ENCODE measurements at regions not wholly inside any gene's neighbourhood (a gene's known extent, or its start where the extent isn't known, plus 50 kb on each side); places are given as distances from the start of the nearest gene placed in this dataset.

- no peak for DNase-seq
Observed at GRCh38 chr2:79453918-79454317, 58.9 kb upstream of the CTNNA2 start.

GRCh38 chr2:79452651-79453050, 60.2 kb upstream of the CTNNA2 start:
- no peak for DNase-seq

GRCh38 chr2:79447463-79447862, 65.4 kb upstream of the CTNNA2 start:
- DNase-seq, result no peak

- DNase-seq, result no peak
Observed at GRCh38 chr2:79446313-79446712, 66.5 kb upstream of the CTNNA2 start.

- DNase-seq, result no peak
Observed at GRCh38 chr2:79437433-79438267, 75.2 kb upstream of the CTNNA2 start.

- no peak for DNase-seq
Observed at GRCh38 chr2:79434362-79434761, 78.5 kb upstream of the CTNNA2 start.

GRCh38 chr2:79432731-79433146, 80.1 kb upstream of the CTNNA2 start:
- DNase-seq, result no peak

- DNase-seq, result no peak
Observed at GRCh38 chr2:79428745-79429144, 84.1 kb upstream of the CTNNA2 start.

GRCh38 chr2:79414690-79415089, 98.2 kb upstream of the CTNNA2 start:
- no peak for DNase-seq

- DNase-seq, result no peak
Observed at GRCh38 chr2:79394485-79394859, 118.4 kb upstream of the CTNNA2 start.

GRCh38 chr2:79393806-79394484, 118.9 kb upstream of the CTNNA2 start:
- DNase-seq, result peak; percentile 72

GRCh38 chr2:79393107-79393685, 119.7 kb upstream of the CTNNA2 start:
- no peak for DNase-seq

- DNase-seq, result no peak
Observed at GRCh38 chr2:79389481-79389880, 123.4 kb upstream of the CTNNA2 start.

GRCh38 chr2:79388024-79388423, 124.8 kb upstream of the CTNNA2 start:
- no peak for DNase-seq

- DNase-seq, result no peak
Observed at GRCh38 chr2:79387431-79387830, 125.4 kb upstream of the CTNNA2 start.

GRCh38 chr2:79383681-79384080, 129.2 kb upstream of the CTNNA2 start:
- no peak for DNase-seq

- DNase-seq, result no peak
Observed at GRCh38 chr2:79375817-79376216, 137.0 kb upstream of the CTNNA2 start.

GRCh38 chr2:79373358-79374130, 139.3 kb upstream of the CTNNA2 start:
- DNase-seq, result no peak

- DNase-seq, result no peak
Observed at GRCh38 chr2:79370976-79371538, 141.8 kb upstream of the CTNNA2 start.

- no peak for DNase-seq
Observed at GRCh38 chr2:79369127-79369526, 143.7 kb upstream of the CTNNA2 start.

GRCh38 chr2:79368116-79368630, 144.7 kb upstream of the CTNNA2 start:
- DNase-seq, result no peak

GRCh38 chr2:79359419-79359818, 153.4 kb upstream of the CTNNA2 start:
- DNase-seq, result no peak

- DNase-seq, result no peak
Observed at GRCh38 chr2:79355569-79355968, 157.3 kb upstream of the CTNNA2 start.
